ENCODE measurements at regions not wholly inside any gene's neighbourhood (a gene's known extent, or its start where the extent isn't known, plus 50 kb on each side); places are given as distances from the start of the nearest gene placed in this dataset.

- no peak for TF ChIP-seq CTCF (IDR thresholded peaks at IDR 0.05)
- no peak for TF ChIP-seq EZH2 (IDR thresholded peaks at IDR 0.05)
- TF ChIP-seq EZH2phosphoT487 (IDR thresholded peaks at IDR 0.05): no peak
These were observed 115.0 kb upstream of the EGLN3 start for GRCh38 chr14:34065690-34066391.
